AG10803 (cell line): ENCODE measurements at regions not wholly inside any gene's neighbourhood (a gene's known extent, or its start where the extent isn't known, plus 50 kb on each side); places are given as distances from the start of the nearest gene placed in this dataset.

Experiments used
- DNase-seq: peaks from one replicate; pipeline ENCODE4 v3.0.0; 2010; ENCODE audit warnings: low read depth
- H3K4me3 ChIP-seq: 2 replicates; pipeline ENCODE4 v1.5.1; 2011; ENCODE audit warnings: mild to moderate bottlenecking, low read length, control low read depth
- TF ChIP-seq, protein P1 (sequence below): conservative IDR thresholded peaks from 2 replicates; pipeline ENCODE4 v1.5.1; 2011; ENCODE audit warnings: mild to moderate bottlenecking, low read length, control low read depth, inconsistent platforms

DNA sequence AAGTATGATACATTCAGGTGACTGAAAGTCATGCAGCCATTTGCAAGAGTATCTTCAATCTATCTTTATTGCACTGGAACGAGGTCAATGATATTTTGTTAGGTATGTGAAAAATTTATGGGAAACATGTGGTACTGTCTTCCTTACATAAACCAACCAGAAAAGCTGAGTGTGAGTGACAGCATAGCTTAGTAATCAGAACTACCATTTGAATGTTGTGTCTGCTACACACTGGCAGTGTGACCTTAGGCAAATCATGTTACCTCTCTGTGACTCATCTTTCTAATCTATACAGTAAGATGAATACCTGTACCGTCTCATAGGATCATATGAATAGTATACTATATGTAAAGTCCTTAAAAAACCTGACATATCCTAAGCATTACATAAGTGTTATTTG is 337.9 kb upstream of the IL12A start:
- TF ChIP-seq, protein P1, sequence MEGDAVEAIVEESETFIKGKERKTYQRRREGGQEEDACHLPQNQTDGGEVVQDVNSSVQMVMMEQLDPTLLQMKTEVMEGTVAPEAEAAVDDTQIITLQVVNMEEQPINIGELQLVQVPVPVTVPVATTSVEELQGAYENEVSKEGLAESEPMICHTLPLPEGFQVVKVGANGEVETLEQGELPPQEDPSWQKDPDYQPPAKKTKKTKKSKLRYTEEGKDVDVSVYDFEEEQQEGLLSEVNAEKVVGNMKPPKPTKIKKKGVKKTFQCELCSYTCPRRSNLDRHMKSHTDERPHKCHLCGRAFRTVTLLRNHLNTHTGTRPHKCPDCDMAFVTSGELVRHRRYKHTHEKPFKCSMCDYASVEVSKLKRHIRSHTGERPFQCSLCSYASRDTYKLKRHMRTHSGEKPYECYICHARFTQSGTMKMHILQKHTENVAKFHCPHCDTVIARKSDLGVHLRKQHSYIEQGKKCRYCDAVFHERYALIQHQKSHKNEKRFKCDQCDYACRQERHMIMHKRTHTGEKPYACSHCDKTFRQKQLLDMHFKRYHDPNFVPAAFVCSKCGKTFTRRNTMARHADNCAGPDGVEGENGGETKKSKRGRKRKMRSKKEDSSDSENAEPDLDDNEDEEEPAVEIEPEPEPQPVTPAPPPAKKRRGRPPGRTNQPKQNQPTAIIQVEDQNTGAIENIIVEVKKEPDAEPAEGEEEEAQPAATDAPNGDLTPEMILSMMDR = no peak
- no peak for DNase-seq
- H3K4me3 ChIP-seq = no peak overlapping the region

DNA sequence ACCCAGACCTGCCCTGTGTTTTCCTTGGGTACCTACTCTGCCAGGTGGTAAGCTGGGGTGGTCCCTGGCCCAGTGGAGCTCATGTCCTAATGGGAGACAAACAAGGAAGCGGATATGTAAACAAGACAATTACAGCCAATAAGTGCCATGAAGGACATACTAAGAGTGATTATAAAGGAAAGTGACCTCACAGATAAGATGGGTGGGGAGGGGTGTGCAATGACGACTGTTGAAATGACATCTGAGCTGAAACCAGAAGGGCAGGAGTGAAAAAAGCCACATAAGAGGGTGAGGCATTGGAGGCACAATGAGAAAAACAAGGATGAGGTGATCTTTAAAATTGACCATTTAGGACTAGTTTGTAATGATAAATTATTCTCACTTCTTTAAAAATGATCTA is 336.2 kb upstream of the IL12A start:
- TF ChIP-seq, protein P1 = no peak
- DNase-seq = no peak
- H3K4me3 ChIP-seq = no peak overlapping the region

DNA sequence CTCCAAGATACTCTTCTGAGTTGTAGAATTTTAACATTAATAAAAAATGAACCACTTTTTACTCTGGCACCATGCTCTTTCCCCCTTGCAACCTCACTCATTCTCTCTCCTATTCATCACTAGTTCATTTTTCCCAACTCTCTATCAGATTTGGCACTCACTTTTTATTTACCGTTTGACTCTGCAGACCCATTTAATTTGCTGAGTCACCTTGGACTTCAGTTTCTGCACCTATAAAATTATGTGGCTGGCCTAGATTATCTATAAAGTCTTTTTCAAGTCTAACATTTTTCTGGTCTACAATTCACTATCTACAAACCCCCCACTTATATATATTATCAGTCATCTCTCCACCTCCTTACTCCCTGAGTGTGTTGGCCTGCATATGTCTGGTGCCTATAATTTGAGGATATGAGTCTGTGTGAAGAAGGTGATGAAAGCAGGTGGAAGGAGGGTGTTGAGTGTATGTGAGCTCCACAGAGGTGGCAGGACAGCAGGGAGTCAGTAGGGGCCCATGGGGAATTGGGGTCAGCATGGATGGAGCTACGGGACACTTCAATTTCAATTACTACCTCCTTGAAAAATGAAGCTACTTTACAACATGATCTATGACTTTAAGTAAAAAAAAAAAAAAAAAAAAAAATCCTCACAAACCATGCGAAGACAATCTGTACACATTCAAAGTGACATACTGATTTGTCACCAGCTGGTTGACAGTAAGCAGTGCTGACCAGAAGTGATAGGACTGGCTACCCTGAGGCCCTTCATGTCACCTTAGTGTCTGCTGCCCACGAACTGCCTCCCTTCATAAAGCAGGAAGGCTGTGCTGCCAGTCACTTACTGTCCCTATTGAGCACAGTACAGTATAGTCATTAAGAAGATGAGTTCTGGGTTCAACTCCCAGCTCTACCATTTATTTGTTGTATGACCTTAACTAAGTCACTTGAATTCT is 334.2 kb upstream of the IL12A start:
- TF ChIP-seq, protein P1 = no peak
- no peak for DNase-seq
- H3K4me3 ChIP-seq = no peak overlapping the region

DNA sequence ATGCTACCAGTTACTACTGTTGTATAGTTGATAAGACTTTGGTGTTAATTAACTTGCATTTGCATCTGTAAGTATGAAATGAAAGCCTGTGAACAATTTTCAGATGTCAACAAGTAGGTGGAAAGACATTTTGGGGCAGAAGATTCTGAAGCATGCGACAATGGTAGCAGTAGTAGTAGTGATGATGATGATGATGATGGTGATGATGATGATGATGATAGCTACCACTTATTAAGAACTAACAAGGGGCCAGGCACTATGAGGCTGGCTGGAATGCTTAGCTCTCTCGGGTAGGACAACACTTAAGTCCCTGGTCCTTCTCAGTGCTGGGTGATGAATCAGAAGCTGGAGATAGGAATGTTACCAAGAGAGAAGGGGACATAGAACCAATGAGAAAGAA is 333.4 kb upstream of the IL12A start:
- TF ChIP-seq, protein P1 = no peak
- H3K4me3 ChIP-seq = no peak overlapping the region

DNA sequence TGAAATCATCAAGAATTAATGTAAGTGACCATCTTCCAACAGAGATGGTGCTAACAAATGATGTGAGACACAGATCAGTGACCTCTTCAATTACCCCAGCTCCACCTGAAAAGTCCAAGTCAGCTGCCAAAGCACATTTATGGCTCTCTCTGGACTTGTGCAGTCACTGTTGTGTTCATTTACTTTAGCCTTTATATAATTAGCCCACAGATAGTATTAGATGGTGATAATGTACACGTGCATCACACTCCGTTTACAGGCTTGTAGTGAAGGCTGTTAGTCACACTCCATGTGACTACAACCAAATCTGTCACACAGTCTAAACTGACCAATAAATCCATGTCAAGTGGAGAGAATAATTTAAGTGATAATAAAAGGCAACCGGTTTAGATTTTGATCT is 331.5 kb upstream of the IL12A start:
- TF ChIP-seq, protein P1 = no peak
- DNase-seq = no peak
- no peak overlapping the region for H3K4me3 ChIP-seq

More for the DNA sequence above, 333.4 kb upstream of the IL12A start:
- DNase-seq = no peak

DNA sequence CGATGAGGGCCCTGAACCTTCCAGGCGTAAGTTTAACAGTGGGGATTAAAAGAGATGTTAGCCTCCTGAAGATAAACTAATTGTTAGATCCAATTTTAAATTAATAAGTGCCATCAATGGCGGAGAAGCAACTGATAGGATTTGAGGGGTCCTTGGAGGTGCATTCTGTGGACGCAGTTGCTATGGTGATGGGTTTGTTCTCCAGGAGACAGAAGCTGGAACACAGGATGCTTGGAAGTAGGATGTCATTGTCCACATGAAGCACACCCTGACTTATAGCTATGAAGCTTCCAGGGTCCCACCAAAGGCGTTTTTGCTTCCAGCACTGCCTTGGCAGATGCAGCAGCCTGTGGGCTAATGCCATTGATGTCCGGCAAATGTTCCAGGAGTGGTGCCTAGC is 331.0 kb upstream of the IL12A start:
- no peak for DNase-seq
- TF ChIP-seq, protein P1 = no peak
- H3K4me3 ChIP-seq = no peak overlapping the region

DNA sequence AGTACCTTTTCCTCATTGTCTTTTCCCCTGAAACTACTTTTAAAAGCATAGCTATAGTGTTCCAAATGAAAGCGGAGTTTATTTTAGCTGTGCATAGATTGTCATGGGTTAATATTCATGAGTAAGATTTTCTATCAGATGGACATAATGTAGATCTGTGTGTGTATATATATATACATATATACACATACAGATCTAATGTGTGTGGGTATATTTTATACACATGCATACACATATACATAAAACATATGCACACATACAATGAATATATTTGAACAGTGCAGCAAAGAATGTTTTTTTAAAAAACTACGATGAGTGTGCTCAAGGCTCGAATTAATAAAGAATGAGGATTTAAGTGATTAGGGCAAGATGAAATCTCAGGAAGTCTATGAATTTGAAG is 328.3 kb upstream of the IL12A start:
- TF ChIP-seq, protein P1 = no peak
- no peak for DNase-seq
- H3K4me3 ChIP-seq = no peak overlapping the region
